H1 (cell line): ENCODE measurements at regions not wholly inside any gene's neighbourhood (a gene's known extent, or its start where the extent isn't known, plus 50 kb on each side); places are given as distances from the start of the nearest gene placed in this dataset.

Source experiments
- CEBPB ChIP-seq: IDR thresholded peaks from 2 replicates; pipeline ENCODE4 v1.6.1; 2012; ENCODE audit warnings: low read depth, low read length
- EGR1 ChIP-seq: IDR thresholded peaks from 2 replicates; pipeline ENCODE4 v1.6.1; 2011; ENCODE audit warnings: low read depth, low read length, borderline replicate concordance
- EZH2 ChIP-seq: fragments of 200-600 bp; sonication (generic); IDR thresholded peaks from 2 replicates; pipeline ENCODE4 v1.7.1; 2012; ENCODE audit warnings: low read depth, mild to moderate bottlenecking, moderate library complexity, low read length, inconsistent platforms; ENCODE audit not compliant: severe bottlenecking
- KDM1A ChIP-seq: fragments of 200-600, 300-600 bp; sonication (generic); IDR thresholded peaks from 2 replicates; pipeline ENCODE4 v1.7.1; 2016; ENCODE audit warnings: mild to moderate bottlenecking, low read length, borderline replicate concordance
- POLR2A ChIP-seq, 2 experiments: IDR thresholded peaks; 1 replicate in 1 of 2; 2 replicates in 1 of 2; pipeline ENCODE4 v1.6.1; 2011; ENCODE audit warnings: low read depth in 2 of 2, low read length in 2 of 2, mild to moderate bottlenecking in 2 of 2; ENCODE audit errors: control extremely low read depth in 1 of 2
- POLR2AphosphoS5 ChIP-seq: IDR thresholded peaks from 2 replicates; pipeline ENCODE4 v1.6.1; 2011; ENCODE audit warnings: low read depth, low read length
- RFX5 ChIP-seq: IDR thresholded peaks from 2 replicates; pipeline ENCODE4 v1.6.1; 2011; ENCODE audit warnings: low read depth, low read length, improper control_type of control experiment, borderline replicate concordance
- TF ChIP-seq, protein P1 (sequence below), 3 experiments: IDR thresholded peaks; 1 replicate in 2 of 3; 2 replicates in 1 of 3; pipeline versions ENCODE4 v1.5.1 to v1.6.1; 2011; ENCODE audit warnings: low read length in 3 of 3, mild to moderate bottlenecking in 3 of 3, inconsistent platforms in 2 of 3, low read depth in 1 of 3, moderate library complexity in 1 of 3; ENCODE audit not compliant: insufficient read depth in 1 of 3; ENCODE audit errors: control extremely low read depth in 1 of 3
- TF ChIP-seq, protein P2 (sequence below): IDR thresholded peaks from 2 replicates; pipeline ENCODE4 v1.6.1; 2012; ENCODE audit warnings: low read length, inconsistent platforms

DNA sequence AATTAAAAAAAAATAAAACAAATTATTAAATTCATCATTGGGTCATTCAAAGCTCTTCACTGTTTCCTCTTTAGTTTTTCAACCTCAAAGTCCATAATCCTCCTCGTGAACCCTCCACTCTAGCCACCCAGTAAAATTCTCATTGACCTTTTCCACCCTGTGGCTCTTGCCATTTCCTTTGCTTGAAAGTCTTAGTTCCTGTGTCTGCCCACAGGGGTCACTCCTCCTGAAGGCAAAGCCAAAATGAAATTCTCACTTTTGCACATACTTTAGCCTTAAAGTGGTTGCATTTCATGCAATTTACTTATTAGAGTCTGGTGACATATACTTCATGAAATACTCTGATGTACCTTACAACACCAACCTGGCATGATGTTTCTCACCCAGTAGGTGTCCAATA is 263.7 kb downstream of the BMP2 start:
- TF ChIP-seq, protein P1, sequence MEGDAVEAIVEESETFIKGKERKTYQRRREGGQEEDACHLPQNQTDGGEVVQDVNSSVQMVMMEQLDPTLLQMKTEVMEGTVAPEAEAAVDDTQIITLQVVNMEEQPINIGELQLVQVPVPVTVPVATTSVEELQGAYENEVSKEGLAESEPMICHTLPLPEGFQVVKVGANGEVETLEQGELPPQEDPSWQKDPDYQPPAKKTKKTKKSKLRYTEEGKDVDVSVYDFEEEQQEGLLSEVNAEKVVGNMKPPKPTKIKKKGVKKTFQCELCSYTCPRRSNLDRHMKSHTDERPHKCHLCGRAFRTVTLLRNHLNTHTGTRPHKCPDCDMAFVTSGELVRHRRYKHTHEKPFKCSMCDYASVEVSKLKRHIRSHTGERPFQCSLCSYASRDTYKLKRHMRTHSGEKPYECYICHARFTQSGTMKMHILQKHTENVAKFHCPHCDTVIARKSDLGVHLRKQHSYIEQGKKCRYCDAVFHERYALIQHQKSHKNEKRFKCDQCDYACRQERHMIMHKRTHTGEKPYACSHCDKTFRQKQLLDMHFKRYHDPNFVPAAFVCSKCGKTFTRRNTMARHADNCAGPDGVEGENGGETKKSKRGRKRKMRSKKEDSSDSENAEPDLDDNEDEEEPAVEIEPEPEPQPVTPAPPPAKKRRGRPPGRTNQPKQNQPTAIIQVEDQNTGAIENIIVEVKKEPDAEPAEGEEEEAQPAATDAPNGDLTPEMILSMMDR (IDR thresholded peaks at IDR 0.05; ENCODE audit: control extremely low read depth in 1 of 3, insufficient read depth in 1 of 3, low read depth in 1 of 3, low read length in 3 of 3) = peak in 2 of 3 experiments; percentile 44 to 61; a peak in 3 of 4 replicates
- TF ChIP-seq POLR2A (IDR thresholded peaks at IDR 0.05; ENCODE audit: control extremely low read depth in 1 of 2, low read depth in 2 of 2, low read length in 2 of 2) (no peak), EGR1 (no peak), EZH2 (no peak), CEBPB (no peak), RFX5 (no peak), KDM1A (no peak), POLR2AphosphoS5 (no peak)
- TF ChIP-seq, protein P2, sequence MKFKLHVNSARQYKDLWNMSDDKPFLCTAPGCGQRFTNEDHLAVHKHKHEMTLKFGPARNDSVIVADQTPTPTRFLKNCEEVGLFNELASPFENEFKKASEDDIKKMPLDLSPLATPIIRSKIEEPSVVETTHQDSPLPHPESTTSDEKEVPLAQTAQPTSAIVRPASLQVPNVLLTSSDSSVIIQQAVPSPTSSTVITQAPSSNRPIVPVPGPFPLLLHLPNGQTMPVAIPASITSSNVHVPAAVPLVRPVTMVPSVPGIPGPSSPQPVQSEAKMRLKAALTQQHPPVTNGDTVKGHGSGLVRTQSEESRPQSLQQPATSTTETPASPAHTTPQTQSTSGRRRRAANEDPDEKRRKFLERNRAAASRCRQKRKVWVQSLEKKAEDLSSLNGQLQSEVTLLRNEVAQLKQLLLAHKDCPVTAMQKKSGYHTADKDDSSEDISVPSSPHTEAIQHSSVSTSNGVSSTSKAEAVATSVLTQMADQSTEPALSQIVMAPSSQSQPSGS = no peak
